HG02623 (cell line): ENCODE measurements at regions not wholly inside any gene's neighbourhood (a gene's known extent, or its start where the extent isn't known, plus 50 kb on each side); places are given as distances from the start of the nearest gene placed in this dataset.
"Not testable (repeated sequence)": the region's sequence is repeated elsewhere in the genome, so short reads cannot be mapped to it uniquely, and the experiment has no call there.

Experiments used
- ATAC-seq: cut with Tn5 transposase; IDR thresholded peaks from one replicate; pipeline ENCODE4 v1.9.1; 2021; ENCODE audit warnings: moderate library complexity; ENCODE audit not compliant: unreplicated experiment

DNA sequence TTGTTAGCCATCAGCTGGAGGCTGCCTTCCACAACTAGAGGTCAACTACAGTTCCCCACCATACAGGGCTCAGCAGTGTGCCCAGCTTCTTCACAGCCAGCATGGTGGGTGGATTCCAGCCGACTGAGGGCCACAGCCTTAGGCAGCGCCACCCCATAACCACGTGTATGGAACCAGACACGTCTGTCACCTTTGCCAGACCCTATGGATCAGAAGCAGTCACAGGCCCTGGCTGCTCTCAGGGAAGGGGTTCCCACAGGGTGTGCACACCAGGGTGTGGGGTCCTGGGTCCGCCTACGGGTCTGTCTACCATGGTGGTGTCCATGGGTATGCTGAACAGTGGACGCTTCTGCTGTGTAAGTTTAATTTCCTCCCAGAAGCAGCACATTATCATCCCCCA is 265.0 kb upstream of the FOXF1 start:
- no peak for ATAC-seq

DNA sequence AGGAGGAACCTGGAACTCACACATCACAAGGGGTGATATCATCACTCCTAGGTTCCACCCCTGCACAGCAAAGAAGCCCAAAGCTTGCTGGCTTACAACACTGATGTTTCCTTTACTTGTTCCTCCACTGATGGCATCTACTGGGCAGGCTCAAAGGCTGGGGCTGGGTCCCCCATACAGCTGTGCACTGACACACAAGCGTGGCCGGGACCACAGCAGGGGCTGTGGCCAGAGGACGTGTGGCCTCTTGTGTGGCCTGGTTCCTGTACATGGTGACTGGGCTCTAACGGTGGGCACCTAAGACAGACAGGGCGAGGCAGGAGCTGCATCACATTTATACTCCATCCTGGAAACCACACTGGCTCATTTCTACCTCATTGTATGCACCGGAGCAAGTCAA is 264.4 kb upstream of the FOXF1 start:
- no peak for ATAC-seq

- no peak for ATAC-seq
Observed at GRCh38 chr16:86248310-86248905, 261.9 kb upstream of the FOXF1 start.

DNA sequence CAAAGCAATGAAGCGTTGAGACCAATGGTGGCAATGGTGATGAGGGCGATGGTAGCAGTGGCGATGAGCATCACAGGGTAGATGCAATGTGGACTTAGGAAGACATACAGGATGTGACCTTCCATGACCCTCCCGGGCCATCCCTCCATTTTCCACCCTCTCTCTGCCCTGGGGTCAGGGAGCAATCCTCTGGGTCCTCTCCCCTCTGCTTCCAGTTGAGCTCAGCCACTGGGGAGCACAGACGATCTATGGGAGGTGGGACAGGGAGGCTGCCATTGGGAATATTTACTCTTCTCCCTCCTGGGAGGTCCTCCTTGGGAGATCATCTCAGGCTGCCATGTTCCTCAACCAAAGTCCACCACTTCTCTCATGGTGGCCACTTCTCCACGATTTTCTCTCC is 260.7 kb upstream of the FOXF1 start:
- ATAC-seq: no peak

DNA sequence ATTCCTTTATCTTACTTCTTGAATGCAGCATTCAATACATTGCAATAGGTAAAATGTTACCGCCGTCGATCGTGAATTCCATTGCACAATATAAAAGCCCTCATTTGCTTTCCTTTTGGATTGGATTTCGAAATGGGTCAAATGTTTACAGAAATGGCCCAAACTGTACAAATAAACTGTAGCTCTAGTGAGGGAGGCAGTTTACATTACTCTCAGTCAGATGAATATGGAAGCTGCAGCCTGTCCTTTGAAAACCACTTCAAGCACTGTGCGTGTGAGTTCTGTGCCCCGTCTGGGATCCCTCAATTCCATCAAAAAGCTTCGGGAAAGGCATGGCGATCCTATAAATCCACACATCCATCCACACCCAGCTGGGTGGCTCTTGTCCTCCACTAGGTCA is 258.6 kb upstream of the FOXF1 start:
- ATAC-seq: no peak

DNA sequence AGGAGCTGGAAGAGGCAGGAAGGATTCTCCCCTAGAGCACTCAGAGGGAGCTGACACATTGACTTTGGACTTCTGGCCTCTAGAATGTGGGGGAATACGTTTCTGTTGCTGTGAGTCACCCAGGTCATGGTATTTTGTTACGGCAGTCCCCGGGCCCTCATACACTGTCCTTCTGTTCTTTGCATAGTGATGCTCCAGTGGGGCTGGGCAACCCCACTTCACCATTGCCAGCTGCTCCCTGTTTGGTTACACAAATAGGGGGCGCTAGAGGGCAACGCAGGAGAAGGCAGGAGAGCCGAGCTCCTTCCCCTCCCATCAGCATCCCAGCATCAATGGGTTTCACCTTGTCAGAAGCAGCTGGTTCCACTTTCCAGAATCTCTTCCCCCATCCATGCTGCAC is 257.7 kb upstream of the FOXF1 start:
- no peak for ATAC-seq

DNA sequence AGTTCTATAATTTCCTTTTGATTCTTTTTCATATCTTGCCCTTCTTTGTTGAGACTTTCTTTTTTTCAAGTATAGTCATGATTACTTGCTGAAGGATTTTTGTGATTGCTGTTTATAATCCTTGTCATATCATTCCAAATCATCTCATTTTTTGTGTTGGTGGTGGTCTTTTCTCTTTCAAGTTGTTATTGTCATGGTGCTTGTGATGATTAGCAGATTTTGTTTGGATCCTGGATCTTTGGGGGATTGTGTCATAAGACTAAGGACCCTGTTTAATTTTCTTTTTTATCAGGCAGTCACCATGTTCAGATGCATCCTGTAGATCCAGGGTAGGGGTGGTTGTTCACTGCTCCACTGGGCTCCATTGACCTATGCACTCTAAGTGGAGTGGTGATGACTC is 254.4 kb upstream of the FOXF1 start:
- no peak for ATAC-seq

GRCh38 chr16:86256995-86257394 is 253.3 kb upstream of the FOXF1 start:
- ATAC-seq: no peak

DNA sequence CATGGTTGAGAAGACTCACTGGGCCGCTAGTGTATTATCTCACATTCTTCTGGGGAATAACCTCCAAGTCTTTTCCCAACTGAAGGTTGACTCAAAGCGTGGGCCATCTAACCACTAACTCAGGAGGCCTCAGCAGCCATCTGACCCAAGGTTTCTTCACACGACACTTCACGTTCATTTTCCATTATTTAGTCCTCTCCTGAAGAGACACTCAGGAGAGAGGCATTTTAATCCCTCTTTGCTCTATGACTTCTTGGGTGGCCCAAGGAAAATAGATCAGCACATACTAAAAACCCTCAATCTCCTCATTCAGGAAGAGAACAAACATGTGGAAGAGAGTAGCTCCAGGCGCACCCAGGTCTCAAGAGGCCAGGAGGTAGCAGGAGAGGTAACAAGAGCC is 252.8 kb upstream of the FOXF1 start:
- ATAC-seq: no peak

DNA sequence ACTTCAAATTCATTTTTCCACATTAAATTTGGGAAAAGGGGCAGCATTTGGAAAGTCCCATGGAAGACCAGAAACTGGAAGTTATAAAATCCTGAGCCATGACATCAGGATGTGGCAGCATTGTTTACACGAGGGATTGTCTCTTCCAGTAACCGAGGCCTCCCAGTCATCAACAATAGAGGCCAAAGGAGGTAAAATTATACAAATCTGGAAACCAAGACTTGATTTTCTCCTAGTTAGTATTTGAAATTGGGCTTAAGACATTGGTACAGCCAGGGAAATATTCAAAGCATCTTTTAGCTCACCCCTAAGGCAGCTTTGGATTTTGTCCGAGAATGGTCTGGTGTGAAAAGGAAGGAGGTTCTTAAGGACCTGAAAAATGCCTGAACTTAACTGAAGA is 251.6 kb upstream of the FOXF1 start:
- ATAC-seq: no peak

GRCh38 chr16:86259499-86259898 is 250.8 kb upstream of the FOXF1 start:
- ATAC-seq: no peak

- no peak for ATAC-seq
Observed at GRCh38 chr16:86261379-86261778, 248.9 kb upstream of the FOXF1 start.

DNA sequence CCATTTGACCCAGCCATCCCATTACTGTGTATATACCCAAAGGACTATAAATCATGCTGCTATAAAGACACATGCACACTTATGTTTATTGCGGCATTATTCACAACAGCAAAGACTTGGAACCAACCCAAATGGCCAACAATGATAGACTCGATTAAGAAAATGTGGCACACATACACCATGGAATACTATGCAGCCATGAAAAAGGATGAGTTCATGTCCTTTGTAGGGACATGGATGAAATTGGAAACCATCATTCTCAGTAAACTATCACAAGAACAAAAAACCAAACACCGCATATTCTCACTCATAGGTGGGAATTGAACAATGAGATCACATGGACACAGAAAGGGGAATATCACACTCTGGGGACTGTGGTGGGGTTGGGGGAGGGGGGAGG is 242.7 kb upstream of the FOXF1 start:
- not testable (repeated sequence) for ATAC-seq

GRCh38 chr16:86270696-86271095 is 239.6 kb upstream of the FOXF1 start:
- no peak for ATAC-seq

- ATAC-seq: no peak
Observed at GRCh38 chr16:86272744-86273143, 237.6 kb upstream of the FOXF1 start.

DNA sequence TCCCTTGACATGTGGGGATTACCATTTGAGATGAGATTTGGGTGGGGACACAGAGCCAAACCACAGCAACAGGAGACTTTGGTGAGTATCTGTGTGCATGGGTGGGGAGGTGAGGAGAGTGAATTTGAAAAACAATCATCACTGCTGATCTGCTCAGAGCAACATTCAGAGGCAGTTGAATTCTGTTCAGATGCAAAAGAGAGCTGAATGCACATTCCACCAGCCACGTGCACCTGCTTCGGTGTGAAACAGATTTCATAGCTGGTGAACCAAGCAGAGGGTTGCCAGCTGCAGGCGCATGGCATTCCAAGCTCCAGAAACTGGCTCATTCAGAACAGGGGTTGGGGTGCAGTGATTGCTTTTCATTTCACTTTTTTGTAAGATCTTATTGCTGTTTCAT is 233.1 kb upstream of the FOXF1 start:
- no peak for ATAC-seq

DNA sequence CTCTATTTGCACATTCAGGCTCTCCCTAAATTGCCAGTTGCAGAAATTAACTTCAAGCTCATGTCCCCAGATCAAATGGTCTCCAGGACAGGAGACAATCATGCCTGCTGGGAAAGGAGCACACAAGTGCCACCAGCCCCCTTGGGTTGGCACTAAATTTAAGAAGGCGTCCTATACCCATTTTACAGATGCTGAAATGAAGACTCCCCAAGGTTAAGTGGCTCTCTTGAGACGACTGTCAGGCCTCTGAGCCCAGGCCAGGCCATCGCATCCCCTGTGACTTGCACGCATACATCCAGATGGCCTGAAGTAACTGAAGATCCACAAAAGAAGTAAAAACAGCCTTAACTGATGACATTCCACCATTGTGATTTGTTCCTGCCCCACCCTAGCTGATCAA is 232.5 kb upstream of the FOXF1 start:
- ATAC-seq: not testable (repeated sequence)

DNA sequence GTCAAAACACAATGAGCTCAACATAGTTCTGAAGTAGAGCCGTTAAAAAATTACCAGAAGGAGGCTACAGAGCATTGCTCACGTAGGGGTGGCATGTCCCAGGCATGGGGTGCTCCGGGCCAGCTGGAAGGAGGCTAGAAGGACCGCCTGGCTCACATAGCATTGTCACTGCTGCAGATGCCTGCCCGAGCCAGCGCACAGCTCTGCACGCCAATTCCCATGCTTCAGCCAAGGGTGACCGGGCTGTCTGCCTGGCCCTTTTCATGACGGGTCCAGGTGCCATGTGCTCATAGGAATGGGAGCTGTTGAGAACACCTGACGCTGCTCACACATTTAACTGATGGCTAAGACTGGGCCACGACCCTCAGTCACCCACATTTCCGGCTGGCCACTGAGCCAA is 228.9 kb upstream of the FOXF1 start:
- ATAC-seq: no peak

DNA sequence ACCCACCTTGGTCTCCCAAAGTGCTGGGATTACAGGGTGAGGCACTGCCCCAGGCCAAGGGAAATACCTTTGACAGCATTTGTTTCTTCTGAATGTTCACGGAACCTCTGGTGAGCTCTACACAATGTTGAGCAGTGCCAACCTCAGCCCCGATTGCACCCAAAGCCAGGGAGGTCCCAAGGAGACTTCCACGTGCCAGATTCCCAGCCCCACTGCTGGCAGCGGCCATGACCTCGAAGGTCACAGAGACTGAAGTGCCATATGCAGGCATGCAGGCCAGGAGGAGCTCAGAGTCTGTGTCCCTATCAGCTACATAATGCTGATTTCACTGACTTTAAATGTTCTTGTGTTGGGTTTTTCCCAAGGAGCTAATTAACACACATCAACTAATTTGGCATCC is 226.4 kb upstream of the FOXF1 start:
- no peak for ATAC-seq

- ATAC-seq: no peak
Observed at GRCh38 chr16:86285421-86285820, 224.9 kb upstream of the FOXF1 start.

- no peak for ATAC-seq
Observed at GRCh38 chr16:86285938-86286921, 224.1 kb upstream of the FOXF1 start.

- ATAC-seq: no peak
Observed at GRCh38 chr16:86286991-86287663, 223.2 kb upstream of the FOXF1 start.
